ENCODE measurements at regions not wholly inside any gene's neighbourhood (a gene's known extent, or its start where the extent isn't known, plus 50 kb on each side); places are given as distances from the start of the nearest gene placed in this dataset.

GRCh38 chr10:5291501-5292195, 73.1 kb upstream of the UCN3 start:
- Histone ChIP-seq H4K20me1 (replicated peaks; ENCODE audit: insufficient read depth) (no peaks in the 10 kb centered on the region), H3F3A (replicated peaks; ENCODE audit: low read depth) (no peaks in the 10 kb centered on the region), H2AFZ (peak overlapping the region; percentile 93), H3K36me3 (ENCODE audit: insufficient read depth) (no peaks in the 10 kb centered on the region), H3K4me1 (ENCODE audit: insufficient read depth) (peaks cover 6% of the 10 kb centered on the region), H3K4me3 (no peak overlapping the region), H3K27ac (ENCODE audit: low read depth) (no peak overlapping the region), H3K79me2 (replicated peaks; ENCODE audit: insufficient read depth) (no peaks in the 10 kb centered on the region), H3K9me2 (ENCODE audit: insufficient read depth) (no peaks in the 10 kb centered on the region), H3K4me2 (no peak overlapping the region), H3K27me3 (ENCODE audit: insufficient read depth) (no peaks in the 10 kb centered on the region)
- ATAC-seq (no peak), DNase-seq (ENCODE audit: low spot score) (no peak)
- Mint-ChIP-seq H3K9me3 (no peaks in the 10 kb centered on the region; the same call in 1 of the 3 replicates), H3K36me3 (ENCODE audit: low read depth) (no peaks in the 10 kb centered on the region; the same call in 2 of the 3 replicates), H3K27ac (peak overlapping the region; percentile 59; the same call in 1 of the 2 replicates), H3K4me3 (no peak overlapping the region), H3K27me3 (ENCODE audit: insufficient read depth, low read depth, poor library complexity) (no peaks in the 10 kb centered on the region), H3K4me1 (peaks cover 18% of the 10 kb centered on the region)
- TF ChIP-seq ETS1 (IDR thresholded peaks at IDR 0.05): no peak
- TF ChIP-seq ZNF331 (CRISPR knock-in tag; IDR thresholded peaks at IDR 0.05; ENCODE audit: low read depth): no peak
- TF ChIP-seq STAT1 (IDR thresholded peaks at IDR 0.05; ENCODE audit: unreplicated experiment): no peak
- TF ChIP-seq EZH2phosphoT487 (IDR thresholded peaks at IDR 0.05; ENCODE audit: unreplicated experiment): no peak
- no peak for TF ChIP-seq CTCF (conservative IDR thresholded peaks at IDR 0.05; ENCODE audit: low read depth in 2 of 2)
- TF ChIP-seq EZH2 (IDR thresholded peaks at IDR 0.05; ENCODE audit: low read depth, unreplicated experiment): no peak
- no peak for TF ChIP-seq ZNF462 (CRISPR knock-in tag; IDR thresholded peaks at IDR 0.05)
- TF ChIP-seq REST (IDR thresholded peaks at IDR 0.05; ENCODE audit: unreplicated experiment): no peak
- no peak for TF ChIP-seq ZNF114 (CRISPR knock-in tag; IDR thresholded peaks at IDR 0.05)
- no peak for TF ChIP-seq POLR2AphosphoS5 (IDR thresholded peaks at IDR 0.05; ENCODE audit: low read depth)
- TF ChIP-seq NANOG (IDR thresholded peaks at IDR 0.05; ENCODE audit: borderline replicate concordance): no peak
- no peak for TF ChIP-seq JUNB (IDR thresholded peaks at IDR 0.05; ENCODE audit: unreplicated experiment)
- no peak for TF ChIP-seq CREB1 (CRISPR knock-in tag; IDR thresholded peaks at IDR 0.05; ENCODE audit: low read depth)
